Smooth muscle cell (in vitro differentiated cells): ENCODE measurements at regions not wholly inside any gene's neighbourhood (a gene's known extent, or its start where the extent isn't known, plus 50 kb on each side); places are given as distances from the start of the nearest gene placed in this dataset.

Source experiments
- DNase-seq: peaks from one replicate; lab custom pipeline; 2025; ENCODE audit not compliant: unreplicated experiment; lab: John Stamatoyannopoulos, UW
- H2AFZ ChIP-seq: fragments of 200-600 bp; sonication (generic); 2 replicates; pipeline ENCODE4 v1.6.0; 2016; ENCODE audit warnings: antibody characterized with exemption, low read depth, mild to moderate bottlenecking
- H3F3A ChIP-seq: fragments of 200-600 bp; sonication (generic); 2 replicates; pipeline ENCODE4 v1.6.0; 2017; ENCODE audit warnings: antibody characterized with exemption, low read depth
- H3K27ac ChIP-seq: fragments of 200-600 bp; sonication (generic); 2 replicates; pipeline ENCODE4 v1.5.1; 2016; ENCODE audit warnings: low read depth, mild to moderate bottlenecking
- H3K27me3 ChIP-seq: fragments of 200-600 bp; sonication (generic); 2 replicates; pipeline ENCODE4 v1.6.1; 2016; ENCODE audit warnings: low read depth, mild to moderate bottlenecking
- H3K36me3 ChIP-seq: fragments of 200-600 bp; sonication (generic); 2 replicates; pipeline ENCODE4 v1.5.1; 2016; ENCODE audit warnings: low read depth
- H3K4me1 ChIP-seq: fragments of 200-600 bp; sonication (generic); 2 replicates; pipeline ENCODE4 v1.5.1; 2016; ENCODE audit warnings: low read depth
- H3K4me2 ChIP-seq: fragments of 200-600 bp; sonication (generic); 2 replicates; pipeline ENCODE4 v1.6.0; 2016; ENCODE audit warnings: mild to moderate bottlenecking
- H3K4me3 ChIP-seq: fragments of 200-600 bp; sonication (generic); 2 replicates; pipeline ENCODE4 v1.5.1; 2016; ENCODE audit warnings: mild to moderate bottlenecking
- H3K79me2 ChIP-seq: fragments of 200-600 bp; sonication (generic); 2 replicates; pipeline ENCODE4 v1.6.0; 2016; ENCODE audit warnings: low read depth, mild to moderate bottlenecking
- H3K9ac ChIP-seq: fragments of 200-600 bp; sonication (generic); 2 replicates; pipeline ENCODE4 v1.6.0; 2016; ENCODE audit warnings: low read depth
- H3K9me3 ChIP-seq: fragments of 200-600 bp; sonication (generic); replicated peaks from 2 replicates; pipeline ENCODE4 v1.5.1; 2016; ENCODE audit warnings: low read depth
- H4K20me1 ChIP-seq: fragments of 200-600 bp; sonication (generic); 2 replicates; pipeline ENCODE4 v1.6.0; 2016; ENCODE audit warnings: low read depth
- CTCF ChIP-seq: fragments of 200-600 bp; sonication (generic); IDR thresholded peaks from 2 replicates; pipeline ENCODE4 v1.5.1; 2017; ENCODE audit warnings: borderline replicate concordance, mild to moderate bottlenecking, antibody characterized with exemption; ENCODE audit not compliant: insufficient read depth, poor library complexity, severe bottlenecking
- WGBS: methylation state at CpG from one replicate; pipeline ENCODE4 v1.1.7; 2016; ENCODE audit warnings: low lambda C conversion rate; 5-methylcytosine and 5-hydroxymethylcytosine counted together

GRCh38 chr11:70710601-70711000, 312.3 kb downstream of the CTTN start:
- no peak overlapping the region for H3K27ac ChIP-seq
- no peaks in the 10 kb centered on the region for H3K4me1 ChIP-seq
- no peaks in the 10 kb centered on the region for H3K9me3 ChIP-seq
- no peaks in the 10 kb centered on the region for H3K27me3 ChIP-seq
- H3K79me2 ChIP-seq: no peaks in the 10 kb centered on the region
- H3K9ac ChIP-seq: no peak overlapping the region
- DNase-seq: no peak
- H3K4me3 ChIP-seq: no peak overlapping the region
- H3F3A ChIP-seq: no peaks in the 10 kb centered on the region
- H2AFZ ChIP-seq: no peak overlapping the region
- 83% methylated on average over 9 of the region's 9 CpGs for WGBS
- H4K20me1 ChIP-seq: no peaks in the 10 kb centered on the region
- no peak overlapping the region for H3K4me2 ChIP-seq
- TF ChIP-seq CTCF: no peak
- no peaks in the 10 kb centered on the region for H3K36me3 ChIP-seq

DNA sequence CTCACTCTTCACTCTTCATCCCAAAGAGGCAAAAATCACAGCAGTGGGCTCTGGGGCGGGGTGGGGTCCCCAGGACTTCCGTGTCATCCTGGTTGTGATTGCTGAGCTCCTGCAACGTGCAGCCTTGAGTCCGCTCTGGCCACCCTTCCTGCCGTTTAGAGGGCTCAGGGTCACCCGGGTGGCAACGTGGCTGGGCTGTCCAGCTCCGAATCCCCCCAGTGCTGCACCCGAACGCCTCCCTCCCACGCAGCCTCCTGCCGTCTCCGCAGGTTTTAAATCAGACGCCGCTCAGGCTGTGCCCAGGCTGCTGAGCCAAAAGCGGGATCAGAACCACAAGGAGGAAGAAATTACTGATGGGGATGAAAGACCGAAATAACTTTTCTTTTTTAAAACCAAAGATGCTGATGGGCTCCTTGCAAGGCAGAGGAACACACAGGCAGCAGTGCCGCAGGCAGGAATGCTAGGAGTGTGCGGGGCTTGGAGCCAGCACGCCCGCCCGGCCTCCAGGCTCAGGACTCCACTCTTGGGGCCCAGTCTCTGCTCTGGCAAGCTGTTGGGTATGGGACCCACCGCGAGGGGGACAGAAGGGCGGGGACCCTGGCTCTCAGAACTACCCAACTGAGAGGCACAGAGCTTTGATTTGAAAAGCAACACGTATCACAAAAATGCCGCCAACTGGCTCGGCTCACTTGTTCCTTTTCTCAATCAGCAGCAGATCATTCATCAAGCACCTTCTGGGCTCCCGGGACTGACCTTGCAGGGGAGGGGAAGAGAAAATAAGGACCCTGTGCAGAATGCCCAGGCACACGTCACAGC, 313.0 kb downstream of the CTTN start:
- H3K36me3 ChIP-seq: no peaks in the 10 kb centered on the region
- H3F3A ChIP-seq: no peaks in the 10 kb centered on the region
- no peak for TF ChIP-seq CTCF
- H4K20me1 ChIP-seq: no peaks in the 10 kb centered on the region
- no peak overlapping the region for H3K4me2 ChIP-seq
- H3K9me3 ChIP-seq: no peaks in the 10 kb centered on the region
- H3K9ac ChIP-seq: no peak overlapping the region
- WGBS: 93% methylated on average over 30 of the region's 30 CpGs
- H2AFZ ChIP-seq: no peak overlapping the region
- H3K4me3 ChIP-seq: no peak overlapping the region
- no peak for DNase-seq
- no peaks in the 10 kb centered on the region for H3K4me1 ChIP-seq
- H3K27me3 ChIP-seq: no peaks in the 10 kb centered on the region
- no peak overlapping the region for H3K27ac ChIP-seq
- no peaks in the 10 kb centered on the region for H3K79me2 ChIP-seq

GRCh38 chr11:70711911-70712185, 313.5 kb downstream of the CTTN start:
- DNase-seq: no peak
- no peak overlapping the region for H3K4me3 ChIP-seq
- 92% methylated on average over 11 of the region's 11 CpGs for WGBS
- H2AFZ ChIP-seq: no peak overlapping the region
- no peaks in the 10 kb centered on the region for H3K27me3 ChIP-seq
- H3K4me2 ChIP-seq: no peak overlapping the region
- H4K20me1 ChIP-seq: no peaks in the 10 kb centered on the region
- no peak overlapping the region for H3K9ac ChIP-seq
- no peaks in the 10 kb centered on the region for H3F3A ChIP-seq
- no peaks in the 10 kb centered on the region for H3K9me3 ChIP-seq
- no peaks in the 10 kb centered on the region for H3K36me3 ChIP-seq
- no peaks in the 10 kb centered on the region for H3K79me2 ChIP-seq
- TF ChIP-seq CTCF: no peak
- no peaks in the 10 kb centered on the region for H3K4me1 ChIP-seq
- no peak overlapping the region for H3K27ac ChIP-seq

- no peak for TF ChIP-seq CTCF
- 74% methylated on average over 10 of the region's 10 CpGs for WGBS
- Histone ChIP-seq H3K36me3 (no peaks in the 10 kb centered on the region), H3K27ac (no peak overlapping the region), H3K4me1 (no peaks in the 10 kb centered on the region), H3K9ac (no peak overlapping the region), H3F3A (no peaks in the 10 kb centered on the region), H3K27me3 (no peaks in the 10 kb centered on the region), H3K79me2 (no peaks in the 10 kb centered on the region), H3K9me3 (no peaks in the 10 kb centered on the region), H2AFZ (no peak overlapping the region), H4K20me1 (no peaks in the 10 kb centered on the region), H3K4me2 (no peak overlapping the region), H3K4me3 (no peak overlapping the region)
- DNase-seq: no peak
Observed at GRCh38 chr11:70712471-70712870, 314.1 kb downstream of the CTTN start.
